ENCODE measurements at regions not wholly inside any gene's neighbourhood (a gene's known extent, or its start where the extent isn't known, plus 50 kb on each side); places are given as distances from the start of the nearest gene placed in this dataset.

DNA sequence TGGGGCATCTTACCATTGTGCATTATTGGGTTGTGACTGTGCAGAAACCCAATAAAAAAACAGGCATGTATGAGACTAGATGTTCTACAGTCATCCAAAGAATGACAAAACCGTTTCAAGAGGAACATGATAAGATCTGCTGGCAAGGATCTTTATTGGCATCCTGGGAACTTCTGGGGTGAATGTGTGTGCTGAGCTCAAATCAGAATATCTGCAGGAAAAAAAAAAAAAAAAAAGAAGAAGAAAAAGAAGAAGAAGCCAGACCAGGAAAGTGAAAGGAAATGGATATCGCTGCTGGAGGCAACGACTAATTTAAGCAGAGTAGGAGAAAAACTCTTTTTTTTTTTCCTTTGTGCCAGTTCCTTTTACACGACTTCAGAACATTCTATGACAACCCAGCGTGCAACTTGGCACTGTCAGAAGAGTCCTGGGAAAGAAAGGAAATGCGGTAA, 484.2 kb upstream of the BOD1L1 start:
- H3T11ph ChIP-seq (ENCODE audit: low read length), result no peak overlapping the region
- H3K27me3 ChIP-seq (ENCODE audit: insufficient read depth, low read length), result no peaks in the 10 kb centered on the region
- no peak overlapping the region for H4K91ac ChIP-seq (ENCODE audit: insufficient read length, low read depth, low read length)
- H2BK12ac ChIP-seq (ENCODE audit: insufficient read length, low read depth, low read length), result no peak overlapping the region
- no peaks in the 10 kb centered on the region for H4K20me1 ChIP-seq (ENCODE audit: control insufficient read depth, insufficient read depth, insufficient read length)
- no peak overlapping the region for H2AK5ac ChIP-seq (ENCODE audit: insufficient read length, low read length)
- H2BK15ac ChIP-seq (ENCODE audit: low read depth, low read length), result no peak overlapping the region
- no peak overlapping the region for H3K18ac ChIP-seq (ENCODE audit: insufficient read length, low read depth, low read length)
- no peak for DNase-seq
- H2BK120ac ChIP-seq (ENCODE audit: low read depth, low read length, poor library complexity, severe bottlenecking), result no peak overlapping the region
- no peak overlapping the region for H3K9ac ChIP-seq (ENCODE audit: extremely low read depth, insufficient read length, low read length)
- no peaks in the 10 kb centered on the region for H3K79me1 ChIP-seq (ENCODE audit: insufficient read depth, low read depth, low read length, poor library complexity, severe bottlenecking)
- H2BK5ac ChIP-seq (ENCODE audit: insufficient read length, low read length), result no peak overlapping the region
- no peaks in the 10 kb centered on the region; the same call in 1 of the 2 replicates for H3K4me1 ChIP-seq (ENCODE audit: insufficient read depth, low read length)
- no CpG with 5 or more reads among the region's 6 CpGs for WGBS (ENCODE audit: extremely low coverage, insufficient read length, low lambda C conversion rate)
- no peaks in the 10 kb centered on the region for H3K23me2 ChIP-seq (ENCODE audit: insufficient read length, low read depth, low read length, poor library complexity, severe bottlenecking)
- no peak overlapping the region for H2BK20ac ChIP-seq (ENCODE audit: low read depth, low read length, poor library complexity, severe bottlenecking)
- TF ChIP-seq, protein P1, sequence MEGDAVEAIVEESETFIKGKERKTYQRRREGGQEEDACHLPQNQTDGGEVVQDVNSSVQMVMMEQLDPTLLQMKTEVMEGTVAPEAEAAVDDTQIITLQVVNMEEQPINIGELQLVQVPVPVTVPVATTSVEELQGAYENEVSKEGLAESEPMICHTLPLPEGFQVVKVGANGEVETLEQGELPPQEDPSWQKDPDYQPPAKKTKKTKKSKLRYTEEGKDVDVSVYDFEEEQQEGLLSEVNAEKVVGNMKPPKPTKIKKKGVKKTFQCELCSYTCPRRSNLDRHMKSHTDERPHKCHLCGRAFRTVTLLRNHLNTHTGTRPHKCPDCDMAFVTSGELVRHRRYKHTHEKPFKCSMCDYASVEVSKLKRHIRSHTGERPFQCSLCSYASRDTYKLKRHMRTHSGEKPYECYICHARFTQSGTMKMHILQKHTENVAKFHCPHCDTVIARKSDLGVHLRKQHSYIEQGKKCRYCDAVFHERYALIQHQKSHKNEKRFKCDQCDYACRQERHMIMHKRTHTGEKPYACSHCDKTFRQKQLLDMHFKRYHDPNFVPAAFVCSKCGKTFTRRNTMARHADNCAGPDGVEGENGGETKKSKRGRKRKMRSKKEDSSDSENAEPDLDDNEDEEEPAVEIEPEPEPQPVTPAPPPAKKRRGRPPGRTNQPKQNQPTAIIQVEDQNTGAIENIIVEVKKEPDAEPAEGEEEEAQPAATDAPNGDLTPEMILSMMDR (conservative IDR thresholded peaks at IDR 0.05), result no peak
- Mint-ChIP-seq H3K4me3 (no peak overlapping the region), H3K9me3 (peaks cover 7 to 8% of the 10 kb centered on the region in 2 experiments), H3K36me3 (ENCODE audit: insufficient read depth in 1 of 3, low read depth in 3 of 3) (peaks cover 3 to 8% (median 6%) of the 10 kb centered on the region in 3 experiments; a peak in 3 of 7 replicates), H3K27ac (no peak overlapping the region; a peak in 1 of 7 replicates), H3K27me3 (ENCODE audit: low read depth) (no peaks in the 10 kb centered on the region), H3K4me1 (peaks cover 12 to 18% of the 10 kb centered on the region in 2 experiments)
- no peak overlapping the region for H3K4ac ChIP-seq (ENCODE audit: low read depth, low read length)
- no peak overlapping the region for H3K23ac ChIP-seq (ENCODE audit: insufficient read length, low read depth, low read length)
- H3K9me3 ChIP-seq (ENCODE audit: control insufficient read depth, low read depth, low read length), result no peaks in the 10 kb centered on the region
- H3K14ac ChIP-seq (ENCODE audit: insufficient read depth, low read length), result no peak overlapping the region
- no peak overlapping the region for H2AFZ ChIP-seq (ENCODE audit: low read length)
- no peak overlapping the region for H4K5ac ChIP-seq (ENCODE audit: insufficient read length, low read depth, low read length)
- H3K4me2 ChIP-seq (ENCODE audit: insufficient read depth, insufficient read length, low read length), result no peak overlapping the region
- H3K27ac ChIP-seq (ENCODE audit: insufficient read length, low read depth, low read length), result no peak overlapping the region
- H3K79me2 ChIP-seq (ENCODE audit: insufficient read depth, low read length), result no peaks in the 10 kb centered on the region
- no peak overlapping the region for H3K56ac ChIP-seq (ENCODE audit: insufficient read length, low read depth, low read length)
- no peak overlapping the region for H4K8ac ChIP-seq (replicated peaks; ENCODE audit: insufficient read length, low read depth, low read length)

All from H9 (cell line).